SK-N-MC (cell line): ENCODE measurements at regions not wholly inside any gene's neighbourhood (a gene's known extent, or its start where the extent isn't known, plus 50 kb on each side); places are given as distances from the start of the nearest gene placed in this dataset.

Experiments used
- EZH2 ChIP-seq: fragments of 200-600 bp; sonication (generic); IDR thresholded peaks from one replicate; pipeline ENCODE4 v1.6.1; 2017; ENCODE audit warnings: antibody characterized with exemption
- POLR2AphosphoS5 ChIP-seq: IDR thresholded peaks from 2 replicates; pipeline ENCODE4 v1.6.1; 2012; ENCODE audit warnings: mild to moderate bottlenecking, low read depth, low read length, borderline replicate concordance

DNA sequence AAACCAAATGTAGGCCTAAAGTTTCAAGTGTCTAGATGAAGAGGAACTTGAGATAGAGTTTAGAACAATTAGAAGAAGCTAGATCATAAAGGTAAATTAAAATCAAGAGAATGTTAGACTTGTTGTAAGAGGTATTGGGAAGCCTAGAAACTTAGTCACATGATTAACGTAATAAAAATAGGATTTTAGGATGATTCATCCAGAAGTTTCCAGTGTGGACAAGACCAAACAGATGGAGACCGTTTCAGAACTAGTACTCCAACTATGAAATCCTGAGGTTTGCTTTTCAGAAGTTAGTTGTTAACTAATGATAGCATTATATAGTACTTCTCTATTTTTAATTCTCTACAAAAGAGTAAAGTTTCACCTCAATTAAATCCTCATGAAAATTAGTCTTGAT is 104.9 kb downstream of the MZT1 start:
- TF ChIP-seq EZH2 (no peak), POLR2AphosphoS5 (no peak)
